ENCODE measurements at regions not wholly inside any gene's neighbourhood (a gene's known extent, or its start where the extent isn't known, plus 50 kb on each side); places are given as distances from the start of the nearest gene placed in this dataset.
"Not testable (repeated sequence)": the region's sequence is repeated elsewhere in the genome, so short reads cannot be mapped to it uniquely, and the experiment has no call there.

DNA sequence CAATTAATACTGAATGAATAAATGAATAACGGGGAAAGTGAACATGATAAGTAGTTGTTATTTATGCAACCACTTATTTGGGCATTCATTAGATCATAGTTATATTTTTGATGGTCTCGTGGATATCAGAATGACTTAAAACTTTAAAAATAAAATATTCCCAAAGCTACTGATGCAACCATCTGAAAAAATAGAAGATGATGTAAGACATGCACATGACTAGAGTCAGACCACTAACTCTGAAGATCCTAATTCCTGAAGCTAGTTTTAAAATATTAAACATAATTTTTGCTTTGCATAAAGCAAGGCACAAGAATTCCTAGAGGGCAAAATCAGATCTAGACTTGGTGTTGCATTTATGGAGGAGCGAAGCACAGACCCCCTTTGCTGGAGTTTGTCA is 616.1 kb downstream of the IRS1 start:
- no peak overlapping the region for H3K27ac Mint-ChIP-seq
- no peaks in the 10 kb centered on the region for H3K27me3 Mint-ChIP-seq (ENCODE audit: low read depth)
- H3K4me3 Mint-ChIP-seq (ENCODE audit: low read depth) = no peak overlapping the region
- no peaks in the 10 kb centered on the region for H3K4me1 Mint-ChIP-seq (ENCODE audit: low read depth)
- H3K36me3 Mint-ChIP-seq (ENCODE audit: low read depth) = no peaks in the 10 kb centered on the region
- H3K9me3 Mint-ChIP-seq = no peaks in the 10 kb centered on the region
- DNase-seq (ENCODE audit: low spot score) = no peak
- intact Hi-C loops (cut with micrococcal nuclease) = no loop called here

DNA sequence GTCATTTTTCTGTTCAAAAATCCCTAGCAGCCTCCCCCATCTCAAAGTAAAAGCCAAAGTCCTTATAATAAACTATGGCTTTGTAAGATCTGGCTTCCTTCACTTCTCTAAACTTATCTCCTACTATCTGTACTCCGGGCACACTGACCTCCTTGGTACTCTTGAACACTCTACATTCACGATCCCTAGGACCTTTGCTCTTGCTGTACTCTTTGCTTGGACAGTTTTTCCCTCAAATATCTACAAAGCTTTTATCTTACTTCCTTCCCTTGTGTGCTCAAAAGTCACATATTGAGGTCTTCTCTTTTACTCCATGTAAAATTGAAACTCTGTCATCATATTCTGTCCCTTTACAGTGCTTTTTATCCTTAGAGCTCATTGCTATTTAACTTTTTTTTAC is 616.6 kb downstream of the IRS1 start:
- no peaks in the 10 kb centered on the region for H3K27me3 Mint-ChIP-seq (ENCODE audit: low read depth)
- no peaks in the 10 kb centered on the region for H3K9me3 Mint-ChIP-seq
- intact Hi-C loops (cut with micrococcal nuclease) = no loop called here
- no peak for DNase-seq (ENCODE audit: low spot score)
- no peak overlapping the region for H3K27ac Mint-ChIP-seq
- no peaks in the 10 kb centered on the region for H3K36me3 Mint-ChIP-seq (ENCODE audit: low read depth)
- H3K4me3 Mint-ChIP-seq (ENCODE audit: low read depth) = no peak overlapping the region
- no peaks in the 10 kb centered on the region for H3K4me1 Mint-ChIP-seq (ENCODE audit: low read depth)

DNA sequence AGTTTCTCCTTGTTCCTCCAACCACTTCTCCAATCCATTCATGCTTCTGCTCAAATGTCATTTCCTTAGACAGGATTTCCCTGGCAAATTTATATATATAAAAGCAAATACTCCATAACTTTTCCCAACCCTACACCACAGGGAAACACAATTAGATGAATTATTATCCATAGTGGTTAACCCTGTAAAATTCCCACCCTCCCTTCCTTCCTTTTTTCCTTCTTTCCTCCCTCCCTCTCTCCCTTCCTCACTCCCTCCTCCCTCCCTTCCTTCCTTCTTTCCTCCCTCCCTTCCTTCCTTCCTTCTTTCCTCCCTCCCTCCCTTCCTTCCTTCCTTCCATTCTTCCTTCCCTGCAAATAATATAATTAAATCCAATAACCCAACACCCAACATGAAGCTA is 617.7 kb downstream of the IRS1 start:
- Mint-ChIP-seq H3K4me1 (ENCODE audit: low read depth) (no peaks in the 10 kb centered on the region), H3K9me3 (no peaks in the 10 kb centered on the region), H3K27me3 (ENCODE audit: low read depth) (no peaks in the 10 kb centered on the region), H3K4me3 (ENCODE audit: low read depth) (no peak overlapping the region), H3K36me3 (ENCODE audit: low read depth) (no peaks in the 10 kb centered on the region), H3K27ac (no peak overlapping the region)
- no peak for DNase-seq (ENCODE audit: low spot score)
- intact Hi-C loops (cut with micrococcal nuclease) = no loop called here

DNA sequence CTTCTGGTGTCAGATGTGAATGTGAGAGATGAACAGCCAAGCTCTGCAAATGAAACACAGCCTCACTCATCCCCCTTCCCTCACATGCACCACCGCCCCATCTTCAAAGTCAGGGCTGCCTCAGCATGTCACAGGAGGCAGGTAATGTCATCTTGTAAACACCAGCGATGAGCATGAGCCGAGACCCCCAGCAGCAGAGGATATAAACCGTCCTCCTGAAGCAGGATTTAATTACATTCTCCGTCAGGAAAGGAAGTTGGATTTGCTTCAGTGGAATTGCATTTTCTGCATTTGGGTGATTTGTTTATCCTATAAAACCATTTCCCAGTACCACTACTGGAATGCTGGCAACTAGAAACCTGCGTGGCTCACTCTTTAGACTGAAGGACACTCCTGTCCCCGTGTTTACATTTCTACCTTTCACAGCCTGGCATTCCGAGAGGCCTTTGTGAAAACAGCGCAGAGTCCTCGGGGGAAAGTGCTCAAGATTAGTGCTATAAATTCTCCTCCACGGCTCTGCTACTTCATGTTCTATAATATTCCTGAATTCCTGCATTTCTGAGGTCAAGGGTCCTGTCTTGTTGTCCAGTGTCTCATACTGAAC is 619.2 kb downstream of the IRS1 start:
- DNase-seq (ENCODE audit: low spot score) = no peak
- Mint-ChIP-seq H3K4me3 (ENCODE audit: low read depth) (no peak overlapping the region), H3K27ac (no peak overlapping the region), H3K27me3 (ENCODE audit: low read depth) (no peaks in the 10 kb centered on the region), H3K36me3 (ENCODE audit: low read depth) (no peaks in the 10 kb centered on the region), H3K4me1 (ENCODE audit: low read depth) (no peaks in the 10 kb centered on the region), H3K9me3 (no peaks in the 10 kb centered on the region)
- intact Hi-C loops (cut with micrococcal nuclease) = no loop called here

DNA sequence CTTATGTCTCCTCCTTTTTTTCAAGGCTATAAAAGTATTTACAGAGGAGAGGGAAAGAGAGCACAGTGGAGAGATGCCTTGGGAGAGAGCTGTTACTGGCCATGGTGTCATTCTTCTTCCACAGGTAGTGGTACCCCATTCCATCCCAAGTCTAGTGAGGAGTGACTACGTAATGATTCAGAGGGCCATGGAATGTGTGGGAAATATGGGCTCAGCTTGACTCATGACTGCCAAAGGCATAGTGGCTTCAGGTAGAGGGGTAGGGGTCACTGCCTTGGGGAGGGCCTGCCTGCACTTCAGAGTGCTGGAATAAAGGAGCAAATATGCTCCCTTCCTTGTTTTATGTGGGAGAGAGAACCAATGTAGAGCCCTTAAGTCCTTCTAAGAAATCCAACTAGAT is 620.6 kb downstream of the IRS1 start:
- no peak for DNase-seq (ENCODE audit: low spot score)
- intact Hi-C loops (cut with micrococcal nuclease) = no loop called here
- Mint-ChIP-seq H3K9me3 (no peaks in the 10 kb centered on the region), H3K27ac (no peak overlapping the region), H3K4me1 (ENCODE audit: low read depth) (no peaks in the 10 kb centered on the region), H3K36me3 (ENCODE audit: low read depth) (no peaks in the 10 kb centered on the region), H3K27me3 (ENCODE audit: low read depth) (no peaks in the 10 kb centered on the region), H3K4me3 (ENCODE audit: low read depth) (no peak overlapping the region)

DNA sequence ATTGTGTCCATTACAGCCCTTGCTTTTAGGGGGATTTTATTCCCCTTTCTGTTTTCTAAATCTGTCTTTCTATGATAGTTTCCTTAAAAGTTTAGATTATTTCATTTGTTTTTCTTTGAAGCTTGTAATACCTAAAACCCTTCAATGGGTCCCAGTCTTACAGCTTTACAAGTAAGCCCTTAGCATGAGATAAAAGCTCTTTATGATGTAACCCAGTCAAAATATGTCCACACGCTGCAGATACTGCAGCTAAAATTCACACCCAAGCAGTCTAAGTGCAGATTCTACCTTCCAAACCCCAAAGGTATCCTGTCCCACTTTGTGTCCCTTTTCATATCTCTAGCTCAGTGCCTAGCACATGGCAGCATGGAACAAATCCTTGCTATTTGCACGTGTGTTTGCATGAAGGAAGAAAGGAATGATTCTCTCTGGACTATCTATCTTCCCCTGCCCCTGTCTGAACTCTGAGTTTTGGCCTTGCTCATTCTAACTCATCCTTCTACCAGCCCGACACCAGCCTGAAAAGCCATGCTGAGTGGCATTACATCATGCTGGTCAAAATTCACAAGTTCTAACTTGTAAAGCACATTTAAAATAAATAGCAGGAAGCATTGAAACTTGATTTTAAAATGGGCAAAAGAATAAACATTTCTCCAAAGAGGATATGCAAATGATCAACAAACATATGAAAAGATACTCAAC is 623.2 kb downstream of the IRS1 start:
- Mint-ChIP-seq H3K4me3 (ENCODE audit: low read depth) (no peak overlapping the region), H3K4me1 (ENCODE audit: low read depth) (no peaks in the 10 kb centered on the region), H3K27me3 (ENCODE audit: low read depth) (no peaks in the 10 kb centered on the region), H3K9me3 (no peaks in the 10 kb centered on the region), H3K36me3 (ENCODE audit: low read depth) (no peaks in the 10 kb centered on the region), H3K27ac (no peak overlapping the region)
- intact Hi-C loops (cut with micrococcal nuclease) = no loop called here
- no peak for DNase-seq (ENCODE audit: low spot score)

DNA sequence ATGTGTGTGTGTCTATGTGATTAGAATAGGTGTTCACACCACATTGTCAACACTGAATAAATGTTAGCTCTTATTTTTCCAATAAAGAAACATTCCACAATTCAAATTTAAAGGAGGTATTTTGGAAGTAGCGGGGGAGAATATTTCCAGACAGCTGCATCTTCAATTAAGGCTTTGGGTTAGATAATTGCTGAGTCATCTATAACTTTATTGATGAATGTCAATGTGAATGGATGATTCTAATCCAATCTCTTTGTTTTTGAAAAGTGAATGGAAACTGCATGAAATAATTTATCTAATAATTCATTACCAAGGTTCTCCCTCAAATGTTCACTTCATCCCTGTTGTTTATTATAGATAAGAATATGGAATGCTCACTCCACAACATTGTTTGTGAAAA is 625.2 kb downstream of the IRS1 start:
- H3K4me3 Mint-ChIP-seq (ENCODE audit: low read depth) = no peak overlapping the region
- no peaks in the 10 kb centered on the region for H3K4me1 Mint-ChIP-seq (ENCODE audit: low read depth)
- H3K27ac Mint-ChIP-seq = no peak overlapping the region
- intact Hi-C loops (cut with micrococcal nuclease) = no loop called here
- H3K9me3 Mint-ChIP-seq = no peaks in the 10 kb centered on the region
- no peak for DNase-seq (ENCODE audit: low spot score)
- no peaks in the 10 kb centered on the region for H3K36me3 Mint-ChIP-seq (ENCODE audit: low read depth)
- no peaks in the 10 kb centered on the region for H3K27me3 Mint-ChIP-seq (ENCODE audit: low read depth)

DNA sequence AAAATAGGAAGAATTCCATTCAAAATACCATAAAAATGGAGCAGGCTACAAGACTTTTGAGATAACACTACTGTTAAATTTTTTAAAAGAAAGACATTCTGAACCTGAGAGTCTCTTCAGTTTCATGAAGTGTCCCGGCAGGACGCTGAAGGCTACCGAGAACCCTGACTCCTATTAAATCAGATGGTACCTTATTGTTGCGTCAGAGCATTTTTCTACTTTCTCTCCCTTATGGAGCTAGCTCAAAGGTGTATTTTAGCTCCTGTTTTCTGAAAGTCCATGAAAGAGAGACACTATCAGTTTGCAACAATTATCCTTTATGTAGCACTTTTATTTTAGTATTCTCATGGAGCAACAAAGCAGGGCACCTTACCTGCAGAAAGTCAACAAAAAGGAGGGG is 626.7 kb downstream of the IRS1 start:
- no peaks in the 10 kb centered on the region for H3K27me3 Mint-ChIP-seq (ENCODE audit: low read depth)
- DNase-seq (ENCODE audit: low spot score) = no peak
- H3K36me3 Mint-ChIP-seq (ENCODE audit: low read depth) = no peaks in the 10 kb centered on the region
- H3K4me3 Mint-ChIP-seq (ENCODE audit: low read depth) = no peak overlapping the region
- H3K27ac Mint-ChIP-seq = no peak overlapping the region
- no peaks in the 10 kb centered on the region for H3K4me1 Mint-ChIP-seq (ENCODE audit: low read depth)
- intact Hi-C loops (cut with micrococcal nuclease) = no loop called here
- H3K9me3 Mint-ChIP-seq = no peaks in the 10 kb centered on the region

DNA sequence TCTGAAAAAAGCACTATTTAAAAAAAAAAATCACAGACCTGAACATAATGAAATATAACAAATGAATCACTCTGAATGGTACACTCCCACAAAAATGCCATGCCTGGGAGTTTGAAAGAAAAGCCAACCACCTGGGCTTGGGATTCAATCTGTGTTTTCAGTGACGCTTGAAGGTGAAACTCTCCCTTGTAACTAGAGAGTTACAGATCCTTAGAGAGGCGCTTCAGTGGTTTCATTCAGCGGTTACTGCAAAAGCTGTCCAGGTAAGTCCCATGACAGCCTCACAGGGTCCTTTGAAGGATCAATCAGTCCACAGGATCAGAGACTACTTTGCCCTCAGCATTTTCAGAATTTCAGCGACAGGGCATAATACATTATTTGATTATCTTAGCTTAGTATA is 627.3 kb downstream of the IRS1 start:
- Mint-ChIP-seq H3K36me3 (ENCODE audit: low read depth) (no peaks in the 10 kb centered on the region), H3K4me1 (ENCODE audit: low read depth) (no peaks in the 10 kb centered on the region), H3K9me3 (no peaks in the 10 kb centered on the region), H3K4me3 (ENCODE audit: low read depth) (no peak overlapping the region), H3K27me3 (ENCODE audit: low read depth) (no peaks in the 10 kb centered on the region), H3K27ac (no peak overlapping the region)
- DNase-seq (ENCODE audit: low spot score) = no peak
- intact Hi-C loops (cut with micrococcal nuclease) = no loop called here

DNA sequence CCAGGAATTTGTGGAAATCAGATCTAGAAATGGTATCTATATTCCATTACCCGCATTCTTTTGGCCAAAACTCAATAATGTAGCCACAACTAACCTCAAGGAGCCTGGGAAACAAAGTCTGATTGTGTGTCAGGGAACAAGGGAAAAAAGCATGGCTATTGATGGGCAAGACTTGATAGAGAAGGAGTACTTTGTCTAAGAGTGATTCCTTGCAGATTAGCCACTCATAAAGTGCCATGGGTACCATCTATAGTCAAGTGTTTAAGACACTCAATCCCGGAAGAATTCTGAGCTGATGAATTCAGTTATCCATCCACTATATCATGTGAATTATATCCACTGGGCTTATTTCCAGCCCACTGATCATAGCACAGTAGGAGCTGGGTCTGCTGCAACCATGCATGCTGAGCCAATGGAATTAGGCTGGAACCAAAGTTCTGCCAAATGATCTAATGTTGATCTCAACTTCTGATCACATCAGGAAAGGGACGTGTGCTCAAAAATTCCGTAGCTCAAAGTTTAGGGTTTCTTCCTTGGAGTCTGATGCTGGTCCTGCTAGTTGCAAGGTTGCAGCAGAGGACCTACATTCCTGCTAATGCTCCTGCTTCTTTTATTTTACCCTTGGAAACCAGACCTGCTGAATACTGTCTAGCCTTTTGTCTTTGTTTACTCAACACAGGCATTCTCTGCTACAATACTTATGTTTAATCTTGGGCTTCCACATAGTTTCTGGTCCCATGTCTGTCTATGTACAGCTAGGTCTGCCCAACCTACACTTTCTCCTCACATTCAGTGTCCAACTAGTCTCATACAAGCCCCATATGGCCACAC is 629.7 kb downstream of the IRS1 start:
- H3K9me3 Mint-ChIP-seq = no peaks in the 10 kb centered on the region
- H3K4me1 Mint-ChIP-seq (ENCODE audit: low read depth) = no peaks in the 10 kb centered on the region
- no peak overlapping the region for H3K27ac Mint-ChIP-seq
- DNase-seq (ENCODE audit: low spot score) = no peak
- H3K4me3 Mint-ChIP-seq (ENCODE audit: low read depth) = no peak overlapping the region
- intact Hi-C loops (cut with micrococcal nuclease) = no loop called here
- no peaks in the 10 kb centered on the region for H3K36me3 Mint-ChIP-seq (ENCODE audit: low read depth)
- no peaks in the 10 kb centered on the region for H3K27me3 Mint-ChIP-seq (ENCODE audit: low read depth)

DNA sequence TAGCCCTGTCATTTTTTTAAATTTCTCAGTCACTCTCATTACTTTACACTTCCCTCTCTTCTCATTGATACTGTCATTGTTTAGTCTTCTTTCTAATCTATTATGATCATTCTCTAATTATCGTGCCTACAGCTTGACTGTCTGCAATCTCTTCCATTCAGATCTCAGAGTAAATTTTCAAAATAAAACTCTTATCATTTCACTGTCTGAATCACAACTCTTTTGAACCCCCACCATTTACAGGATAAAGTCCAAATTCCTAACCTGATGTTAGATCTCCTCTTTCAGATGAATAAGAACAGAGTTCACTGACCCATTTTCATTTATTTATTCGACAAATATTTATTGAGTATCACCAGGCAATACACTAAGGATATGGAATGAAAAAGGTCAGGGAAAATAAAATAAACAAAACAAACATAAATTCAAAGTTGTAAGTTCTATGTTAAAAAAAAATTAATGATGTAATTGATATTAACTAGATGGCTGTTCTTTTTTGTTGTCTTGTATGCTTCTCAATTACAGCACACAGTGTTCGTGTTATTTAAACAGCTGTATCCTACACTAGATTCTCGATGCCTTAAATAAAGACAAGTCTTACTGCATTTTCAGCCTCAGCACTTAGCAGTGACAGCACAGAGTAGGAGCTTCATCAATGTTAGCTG is 631.0 kb downstream of the IRS1 start:
- Mint-ChIP-seq H3K4me1 (ENCODE audit: low read depth) (no peaks in the 10 kb centered on the region), H3K4me3 (ENCODE audit: low read depth) (no peak overlapping the region), H3K27ac (no peak overlapping the region), H3K9me3 (no peaks in the 10 kb centered on the region), H3K36me3 (ENCODE audit: low read depth) (no peaks in the 10 kb centered on the region), H3K27me3 (ENCODE audit: low read depth) (no peaks in the 10 kb centered on the region)
- intact Hi-C loops (cut with micrococcal nuclease) = no loop called here
- no peak for DNase-seq (ENCODE audit: low spot score)

DNA sequence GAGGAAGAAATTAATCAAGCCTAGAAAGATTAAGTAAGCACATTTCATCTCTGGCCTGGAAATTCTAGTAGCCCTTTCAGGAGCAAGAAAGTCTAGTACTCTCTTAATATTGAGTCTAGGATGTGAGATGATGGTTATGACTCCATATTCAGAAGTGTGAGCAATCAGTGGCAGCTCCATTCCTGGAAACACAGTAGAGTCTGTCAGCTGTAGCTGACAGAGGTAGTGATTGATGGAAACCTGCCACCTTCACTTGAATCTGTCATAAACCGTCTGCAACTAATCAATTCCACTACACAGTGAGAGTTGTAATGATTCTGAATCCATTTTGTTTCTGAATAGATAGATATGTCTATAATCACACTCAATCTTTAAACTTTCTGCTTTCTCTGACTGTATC is 635.1 kb downstream of the IRS1 start:
- no peaks in the 10 kb centered on the region for H3K4me1 Mint-ChIP-seq (ENCODE audit: low read depth)
- no peaks in the 10 kb centered on the region for H3K9me3 Mint-ChIP-seq
- H3K27me3 Mint-ChIP-seq (ENCODE audit: low read depth) = no peaks in the 10 kb centered on the region
- intact Hi-C loops (cut with micrococcal nuclease) = no loop called here
- H3K27ac Mint-ChIP-seq = no peak overlapping the region
- H3K36me3 Mint-ChIP-seq (ENCODE audit: low read depth) = no peaks in the 10 kb centered on the region
- H3K4me3 Mint-ChIP-seq (ENCODE audit: low read depth) = no peak overlapping the region
- no peak for DNase-seq (ENCODE audit: low spot score)

DNA sequence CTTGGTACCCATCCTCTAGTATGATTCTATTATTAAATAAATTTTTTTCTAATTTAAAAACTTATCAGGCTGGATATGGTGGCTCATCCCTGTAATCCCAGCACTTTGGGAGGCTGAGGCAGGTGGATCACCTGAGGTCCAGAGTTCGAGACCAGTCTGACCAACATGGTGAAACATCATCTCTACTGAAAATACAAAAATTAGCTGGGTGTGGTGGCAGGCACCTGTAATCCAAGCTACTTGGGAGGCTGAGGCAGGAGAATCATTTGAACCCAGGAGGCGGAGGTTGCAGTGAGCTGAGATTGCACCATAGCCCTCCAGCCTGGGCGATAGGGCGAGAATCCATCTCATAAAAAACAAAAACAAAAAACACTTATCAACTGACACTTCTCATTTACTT is 639.0 kb downstream of the IRS1 start:
- H3K27ac Mint-ChIP-seq; intact Hi-C loops (cut with micrococcal nuclease); H3K9me3 Mint-ChIP-seq; H3K4me1 Mint-ChIP-seq (ENCODE audit: low read depth); H3K27me3 Mint-ChIP-seq (ENCODE audit: low read depth); H3K36me3 Mint-ChIP-seq (ENCODE audit: low read depth); H3K4me3 Mint-ChIP-seq (ENCODE audit: low read depth); DNase-seq (ENCODE audit: low spot score): not testable (repeated sequence)
